ENCODE measurements at regions not wholly inside any gene's neighbourhood (a gene's known extent, or its start where the extent isn't known, plus 50 kb on each side); places are given as distances from the start of the nearest gene placed in this dataset.

- TF ChIP-seq CTCF (IDR thresholded peaks at IDR 0.05; ENCODE audit: extremely low read depth in 1 of 2, insufficient read depth in 1 of 2, low read depth in 1 of 2, low read length in 2 of 2), result no peak
- TF ChIP-seq POLR2AphosphoS5 (IDR thresholded peaks at IDR 0.05; ENCODE audit: insufficient read depth, low read depth, low read length), result no peak
- TF ChIP-seq POLR2A (IDR thresholded peaks at IDR 0.05; ENCODE audit: low read depth, low read length), result no peak
- TF ChIP-seq MAX (IDR thresholded peaks at IDR 0.05; ENCODE audit: insufficient read depth, insufficient read length), result no peak
- no peak for TF ChIP-seq MYC (IDR thresholded peaks at IDR 0.05; ENCODE audit: low read depth, low read length)
- no peak for TF ChIP-seq JUN (IDR thresholded peaks at IDR 0.05; ENCODE audit: borderline replicate concordance, insufficient read depth, insufficient read length, low read depth)
- TF ChIP-seq FOS (IDR thresholded peaks at IDR 0.05; ENCODE audit: borderline replicate concordance, insufficient read depth, low read length), result no peak
- no peak for TF ChIP-seq EZH2 (IDR thresholded peaks at IDR 0.05; ENCODE audit: borderline replicate concordance, low read depth, low read length, severe bottlenecking)
- TF ChIP-seq GATA2 (IDR thresholded peaks at IDR 0.05; ENCODE audit: insufficient read depth, insufficient read length, low read depth, low read length), result no peak
Observed at GRCh38 chr14:85793533-85793932, 263.6 kb downstream of the FLRT2 start.
